ENCODE measurements at regions not wholly inside any gene's neighbourhood (a gene's known extent, or its start where the extent isn't known, plus 50 kb on each side); places are given as distances from the start of the nearest gene placed in this dataset.
"Not testable (repeated sequence)": the region's sequence is repeated elsewhere in the genome, so short reads cannot be mapped to it uniquely, and the experiment has no call there.

DNA sequence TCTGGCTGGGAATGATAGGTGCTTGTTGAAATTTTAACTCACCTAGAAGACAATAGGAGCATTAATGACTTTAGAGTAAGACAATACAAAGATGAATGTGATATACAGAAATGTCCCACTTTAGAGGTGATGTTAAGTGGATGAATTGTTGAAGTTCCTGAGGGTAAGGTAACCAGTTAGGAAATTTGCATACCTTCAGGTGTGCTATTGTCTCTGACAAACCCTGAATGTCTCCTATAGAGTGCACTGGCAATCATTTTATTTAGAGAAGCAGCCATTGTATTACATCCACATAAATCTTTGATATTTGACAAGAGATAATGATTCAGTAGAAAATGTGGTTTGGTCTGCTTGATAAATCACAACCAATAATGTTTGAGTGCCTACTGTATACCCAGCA lies 228.5 kb downstream of the RNF144A start:
- in situ Hi-C loops (cut with MboI; ENCODE audit: low sequenced_read_pairs): no loop called here

DNA sequence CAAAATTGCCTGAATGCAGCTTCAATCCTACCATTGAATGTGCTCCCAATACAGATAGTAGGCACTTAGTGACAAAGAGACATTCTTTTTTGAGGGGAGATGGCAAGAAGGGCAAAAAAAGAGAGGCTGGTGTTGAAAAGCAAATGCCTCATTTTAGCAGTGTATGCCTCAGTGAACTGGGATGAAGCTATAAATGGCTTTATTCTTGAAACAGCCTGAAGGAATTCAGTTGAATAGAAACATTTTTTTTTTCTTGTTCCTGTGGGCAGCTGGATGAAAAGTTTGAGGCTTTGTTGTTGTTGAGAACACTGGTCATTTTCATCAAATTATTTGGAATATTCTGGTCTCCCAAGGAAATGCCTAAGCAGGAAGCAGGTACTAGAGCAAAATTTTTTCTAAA lies 228.9 kb downstream of the RNF144A start:
- in situ Hi-C loops (cut with MboI; ENCODE audit: low sequenced_read_pairs): no loop called here

DNA sequence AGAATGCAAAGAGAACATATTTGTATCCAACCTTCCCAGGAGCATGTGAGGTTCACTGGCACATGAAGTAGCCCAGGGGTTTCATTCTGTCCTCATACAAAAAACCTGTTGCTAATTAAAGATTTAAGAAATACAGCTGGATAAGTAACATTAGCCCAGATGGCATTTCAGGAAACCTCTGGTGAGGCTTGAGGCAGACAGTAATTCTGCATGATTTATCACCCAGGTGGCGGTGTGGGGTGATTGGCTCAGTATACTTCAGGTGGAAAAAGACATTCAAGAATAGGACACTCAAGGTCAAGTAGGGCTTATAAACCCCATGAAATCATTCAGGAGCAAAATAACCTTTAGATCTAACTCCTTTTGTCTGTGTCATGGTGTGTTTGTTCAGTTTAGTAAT lies 237.4 kb downstream of the RNF144A start:
- in situ Hi-C loops (cut with MboI; ENCODE audit: low sequenced_read_pairs): no loop called here

DNA sequence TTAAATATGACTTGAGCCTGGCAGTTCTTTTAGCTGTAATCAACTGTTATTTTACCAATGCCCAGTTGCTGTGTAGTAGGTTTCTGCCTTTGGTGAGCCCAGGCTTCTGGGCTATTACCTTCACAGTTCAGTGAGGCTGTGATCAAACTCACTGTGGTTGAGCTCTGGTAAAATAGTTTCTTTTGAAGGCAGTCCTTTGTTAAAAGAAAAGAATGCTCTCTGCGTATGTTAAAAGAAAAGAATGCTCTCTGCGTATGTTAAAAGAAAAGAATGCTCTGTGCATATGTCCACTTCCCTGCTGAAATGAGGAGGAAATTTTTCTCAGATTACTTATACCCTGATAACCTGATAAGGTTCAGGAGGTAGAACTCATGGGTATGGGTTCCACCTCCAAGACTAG lies 244.3 kb downstream of the RNF144A start:
- in situ Hi-C loops (cut with MboI; ENCODE audit: low sequenced_read_pairs): no loop called here

DNA sequence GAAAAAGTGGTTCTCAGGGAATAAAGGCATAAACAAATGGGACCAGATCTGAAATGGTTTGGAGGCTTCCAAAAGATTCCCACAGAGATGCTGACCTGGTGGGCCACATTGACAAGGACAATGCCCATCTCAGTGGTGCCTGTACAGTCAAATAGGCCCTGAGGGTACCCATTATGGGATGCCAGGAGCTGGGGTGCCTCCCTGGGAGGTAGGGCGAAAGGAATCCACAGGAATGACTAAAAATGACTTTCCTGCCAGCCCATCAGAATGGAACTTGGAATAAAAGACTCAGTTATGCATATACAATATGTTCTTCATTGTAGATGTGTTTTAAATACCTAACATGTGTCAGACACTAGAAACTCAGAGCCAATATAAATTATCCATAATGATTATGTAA lies 248.5 kb downstream of the RNF144A start:
- in situ Hi-C loops (cut with MboI; ENCODE audit: low sequenced_read_pairs): no loop called here

DNA sequence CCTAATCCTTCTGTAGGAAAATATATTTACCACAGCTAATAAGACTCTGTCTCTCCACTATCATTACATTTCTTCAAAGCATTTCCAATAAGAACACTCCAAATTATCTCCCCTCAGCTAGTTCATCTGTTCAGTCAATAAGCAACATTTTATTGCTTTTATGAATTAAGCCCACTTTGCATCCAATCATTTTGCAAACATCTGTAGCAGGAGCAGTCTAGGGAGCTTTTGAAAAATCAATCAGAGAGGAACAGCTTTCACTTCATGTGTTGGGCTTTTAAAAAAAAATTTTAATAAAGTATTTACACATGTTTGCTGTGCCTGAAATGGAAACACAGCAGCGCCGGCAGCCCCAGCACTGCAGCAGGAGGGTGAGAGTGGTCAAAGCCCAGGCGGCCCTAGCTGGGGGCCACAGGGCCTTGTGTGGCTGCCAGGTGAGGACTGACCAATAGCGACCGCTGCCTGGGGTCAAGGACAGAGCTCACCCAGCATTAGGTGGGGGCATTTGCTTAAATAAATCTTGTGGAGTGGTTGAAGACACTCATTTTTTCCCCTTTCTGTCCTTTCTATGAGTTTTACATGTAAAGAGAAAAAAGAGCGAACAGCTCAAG lies 250.7 kb downstream of the RNF144A start:
- in situ Hi-C loops (cut with MboI; ENCODE audit: low sequenced_read_pairs): no loop called here

DNA sequence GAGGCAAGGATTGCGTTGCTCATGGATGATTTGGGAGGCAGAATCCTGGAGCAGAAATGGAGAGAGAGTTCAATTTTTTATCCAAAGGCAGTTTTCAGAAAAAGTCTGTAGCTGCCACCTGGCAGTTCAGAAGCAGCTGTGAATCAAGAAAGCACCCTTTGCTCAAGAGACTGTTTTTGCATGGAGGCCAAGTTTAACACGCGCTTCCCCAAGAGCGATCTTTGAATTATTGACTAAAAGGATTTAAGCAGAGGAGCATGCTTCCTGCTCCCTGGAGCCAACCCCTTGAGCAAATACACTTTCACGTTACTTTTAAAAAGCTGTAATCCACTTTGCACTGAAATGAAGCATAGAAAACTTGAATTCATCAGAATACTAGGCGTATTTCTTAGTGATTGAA lies 252.4 kb downstream of the RNF144A start:
- in situ Hi-C loops (cut with MboI; ENCODE audit: low sequenced_read_pairs): no loop called here

DNA sequence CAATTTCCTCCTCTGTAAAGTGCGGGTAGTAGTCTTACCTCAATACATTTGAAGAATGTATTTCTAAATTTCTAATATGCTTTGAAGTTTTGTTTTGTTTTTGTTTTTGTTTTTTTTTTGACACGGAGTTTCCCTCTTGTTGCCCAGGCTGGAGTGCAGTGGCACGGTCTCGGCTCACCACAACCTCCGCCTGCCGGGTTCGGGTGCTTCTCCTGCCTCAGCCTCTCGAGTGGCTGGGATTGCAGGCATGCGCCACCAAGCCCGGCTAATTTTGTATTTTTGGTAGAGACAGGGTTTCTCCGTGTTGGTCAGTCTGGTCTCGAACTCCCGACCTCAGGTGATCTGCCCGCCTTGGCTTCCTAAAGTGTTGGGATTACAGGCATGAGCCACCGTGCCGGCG lies 261.8 kb downstream of the RNF144A start:
- in situ Hi-C loops (cut with MboI; ENCODE audit: low sequenced_read_pairs): not testable (repeated sequence)

DNA sequence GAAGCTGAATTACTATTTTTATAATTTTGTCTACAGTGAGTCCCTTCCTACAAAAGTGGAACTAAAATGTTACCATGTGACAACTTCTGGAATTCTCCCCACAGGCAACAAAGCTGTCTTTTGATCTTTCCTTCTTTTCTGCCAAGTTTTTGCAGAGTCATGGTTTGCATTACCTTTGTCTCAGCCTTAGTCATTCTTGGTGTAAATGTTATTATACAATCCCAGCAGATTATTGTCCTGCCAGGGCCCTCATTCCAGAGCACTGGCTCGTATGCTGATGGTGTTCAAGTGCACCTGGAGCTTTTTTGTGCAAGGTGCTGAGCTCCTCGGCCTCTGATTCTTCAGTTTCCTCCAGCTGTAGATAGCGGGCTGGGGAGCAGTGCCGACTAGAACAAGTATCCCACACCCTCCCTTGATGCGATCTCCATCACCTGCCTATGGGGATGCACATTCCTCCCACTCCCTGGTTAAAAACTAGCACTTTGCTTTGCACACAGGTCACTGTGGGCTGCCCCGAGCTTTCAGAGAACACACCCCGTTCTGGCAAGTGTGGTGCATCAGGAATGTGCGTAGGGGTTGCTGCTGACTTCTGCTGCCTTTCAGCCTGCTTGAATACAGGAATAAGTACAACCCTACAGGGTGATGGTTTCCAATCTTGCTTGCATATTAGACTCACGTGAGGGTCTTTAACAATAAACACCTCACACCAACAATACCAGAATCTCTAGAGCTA lies 263.6 kb downstream of the RNF144A start:
- in situ Hi-C loops (cut with MboI; ENCODE audit: low sequenced_read_pairs): no loop called here

DNA sequence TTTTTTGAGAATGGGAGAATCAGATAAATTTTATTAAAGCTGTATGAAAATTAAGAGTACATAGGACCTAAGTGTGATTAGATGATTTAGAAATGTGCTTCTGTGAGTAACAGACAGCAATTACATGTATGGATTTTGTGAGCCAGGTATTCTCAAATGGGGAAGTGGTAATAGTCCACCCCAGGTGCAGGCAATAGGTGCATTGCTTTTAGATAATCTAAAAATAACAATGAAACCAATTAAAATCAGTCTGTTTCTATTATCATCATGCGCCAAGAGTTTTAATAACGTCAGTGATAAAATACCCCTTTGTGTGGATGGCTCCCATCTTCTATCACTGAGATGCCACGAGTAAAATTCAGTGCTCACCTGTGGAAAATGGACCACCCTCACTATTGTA lies 265.3 kb downstream of the RNF144A start:
- in situ Hi-C loops (cut with MboI; ENCODE audit: low sequenced_read_pairs): no loop called here

DNA sequence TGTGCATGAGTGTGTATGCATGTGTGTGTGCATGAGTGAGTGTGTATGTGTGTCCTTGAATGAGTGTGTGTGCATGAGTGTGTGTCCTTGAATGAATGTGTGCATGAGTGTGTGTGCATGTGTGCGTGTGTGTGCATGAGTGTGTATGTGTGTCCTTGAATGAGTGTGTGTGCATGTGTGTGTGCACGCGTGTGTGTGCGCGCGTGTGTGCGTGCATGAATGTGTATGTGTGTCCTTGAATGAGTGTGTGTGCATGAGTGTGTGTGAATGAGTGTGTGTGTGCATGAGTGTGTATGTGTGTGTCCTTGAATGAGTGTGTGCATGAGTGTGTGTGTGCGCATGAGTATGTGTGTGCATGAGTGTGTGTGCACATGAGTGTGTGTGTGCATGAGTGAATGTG lies 271.9 kb downstream of the RNF144A start:
- in situ Hi-C loops (cut with MboI; ENCODE audit: low sequenced_read_pairs): no loop called here

DNA sequence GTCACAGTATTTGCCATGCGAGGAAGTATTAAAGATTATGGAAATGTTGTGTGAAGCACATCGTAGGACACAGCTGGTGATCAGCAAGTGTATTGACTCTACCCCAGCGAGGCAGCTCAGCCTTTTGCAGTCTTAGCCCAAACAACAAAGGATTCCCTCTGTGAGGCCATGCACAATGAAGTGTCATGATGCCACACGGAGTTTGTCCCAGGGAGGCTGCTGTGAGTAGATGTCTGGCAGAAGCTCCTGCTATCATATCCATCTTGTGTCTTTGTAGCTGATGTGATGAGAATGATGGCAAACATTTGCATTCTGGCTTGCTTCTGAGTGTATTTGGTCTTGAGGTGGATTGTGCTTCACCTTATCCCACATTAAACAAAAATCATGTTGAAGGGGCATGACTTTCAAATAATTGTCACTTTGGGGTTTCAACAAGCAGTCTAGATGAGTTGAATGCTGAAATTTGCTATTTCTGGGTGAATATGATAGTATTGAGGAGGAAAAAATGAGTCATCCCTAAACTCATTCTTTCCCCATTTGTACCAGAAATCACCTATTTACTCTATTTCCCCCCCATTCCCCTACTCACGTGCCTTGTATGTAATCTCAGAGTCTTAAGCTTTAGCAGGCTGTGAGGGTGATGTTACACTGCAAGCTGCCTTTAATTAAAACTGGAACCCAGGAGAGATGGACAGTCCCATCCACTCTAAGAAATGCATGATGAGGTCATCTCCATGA lies 273.5 kb downstream of the RNF144A start:
- in situ Hi-C loops (cut with MboI; ENCODE audit: low sequenced_read_pairs): no loop called here

DNA sequence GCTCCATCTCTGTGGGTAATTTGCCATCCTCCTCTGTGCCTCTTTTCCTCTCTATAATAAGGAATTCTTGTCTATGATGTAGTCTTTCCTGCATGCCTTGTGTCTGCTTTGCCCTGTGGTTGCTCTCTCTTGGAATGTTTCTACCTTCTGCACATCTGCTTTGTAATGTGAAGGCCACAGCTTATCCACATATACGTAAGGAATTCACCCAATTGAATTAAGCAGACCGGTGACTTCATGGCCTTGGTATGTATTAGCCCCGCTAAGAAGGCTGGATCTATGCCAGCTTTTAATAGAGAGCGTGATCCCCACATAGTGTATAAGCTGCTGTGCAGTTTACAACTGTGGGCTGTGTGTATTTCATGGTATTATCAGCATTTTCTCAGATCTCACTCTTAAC lies 274.7 kb downstream of the RNF144A start:
- in situ Hi-C loops (cut with MboI; ENCODE audit: low sequenced_read_pairs): no loop called here

DNA sequence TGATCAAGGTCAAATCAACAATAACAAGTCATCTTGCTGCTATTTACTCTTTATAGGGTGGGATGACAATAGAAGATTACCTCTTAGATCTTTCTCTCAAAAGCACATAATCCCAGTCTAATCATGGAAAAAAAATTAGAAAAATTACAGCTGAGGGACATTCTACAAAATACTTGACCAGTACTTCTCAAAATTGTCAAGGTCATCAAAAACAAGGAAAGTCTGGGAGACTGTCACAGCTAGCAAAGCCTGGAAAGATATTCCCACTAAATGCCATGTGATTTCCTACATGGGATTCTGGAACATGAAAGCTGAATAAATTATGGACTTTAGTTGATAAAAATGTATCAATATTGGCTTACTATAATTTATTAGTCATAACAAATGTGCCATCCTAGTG lies 276.2 kb downstream of the RNF144A start:
- in situ Hi-C loops (cut with MboI; ENCODE audit: low sequenced_read_pairs): no loop called here

DNA sequence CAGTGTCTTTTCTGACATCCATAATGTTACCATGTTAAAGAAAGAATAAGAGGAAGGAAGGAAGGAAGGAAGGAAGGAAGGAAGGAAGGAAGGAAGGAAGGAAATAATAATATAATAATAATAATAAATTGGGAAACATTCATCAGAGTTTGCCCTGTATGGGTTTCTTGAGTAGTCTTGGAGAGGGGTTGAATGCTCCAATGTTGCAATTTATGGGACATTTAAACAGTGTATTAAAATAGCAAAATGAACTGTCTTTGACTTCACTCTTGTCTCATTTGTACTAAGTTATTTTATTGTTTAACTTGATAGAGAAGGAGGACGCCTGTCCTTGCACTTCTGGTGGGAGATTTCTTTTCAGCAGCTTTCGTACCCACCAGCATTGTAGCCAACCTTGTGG lies 277.7 kb downstream of the RNF144A start:
- in situ Hi-C loops (cut with MboI; ENCODE audit: low sequenced_read_pairs): no loop called here

DNA sequence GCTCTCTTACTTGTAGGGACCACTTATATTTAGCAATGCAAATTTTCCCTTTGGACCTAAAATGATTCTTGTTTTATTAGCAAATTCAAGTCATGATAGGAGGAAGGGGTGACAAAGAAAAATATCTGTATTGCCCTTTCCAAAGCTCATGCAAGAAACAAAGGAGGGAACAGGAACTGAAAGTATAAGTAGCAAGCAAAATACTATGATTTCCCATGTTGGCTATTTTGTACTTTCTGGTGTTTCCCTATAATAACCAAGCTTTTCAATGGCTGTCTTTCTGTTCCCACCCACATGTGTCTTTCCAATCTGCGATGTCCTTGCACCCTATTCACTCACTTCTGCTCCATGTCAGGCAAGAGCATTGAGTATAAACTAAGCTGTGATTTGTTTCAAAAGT lies 279.7 kb downstream of the RNF144A start:
- in situ Hi-C loops (cut with MboI; ENCODE audit: low sequenced_read_pairs): no loop called here

DNA sequence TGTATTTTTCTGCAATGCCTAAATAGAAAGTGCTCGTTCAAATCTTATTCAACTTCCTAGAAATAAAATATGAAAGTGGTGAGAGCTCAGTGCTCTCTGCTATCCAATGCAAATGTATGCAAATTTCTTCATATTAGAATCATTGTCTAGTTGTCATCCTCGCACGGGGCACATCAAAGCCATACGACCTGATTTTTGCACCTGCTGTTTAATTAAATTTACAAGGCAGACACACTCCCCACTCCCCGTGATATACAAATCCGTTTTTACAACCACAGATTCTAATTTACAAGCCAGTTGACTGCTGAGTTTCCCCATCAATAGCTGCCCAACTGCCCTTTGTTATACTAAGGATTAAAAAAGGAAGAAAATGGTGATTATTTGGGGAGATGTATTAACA lies 284.6 kb downstream of the RNF144A start:
- in situ Hi-C loops (cut with MboI; ENCODE audit: low sequenced_read_pairs): no loop called here

DNA sequence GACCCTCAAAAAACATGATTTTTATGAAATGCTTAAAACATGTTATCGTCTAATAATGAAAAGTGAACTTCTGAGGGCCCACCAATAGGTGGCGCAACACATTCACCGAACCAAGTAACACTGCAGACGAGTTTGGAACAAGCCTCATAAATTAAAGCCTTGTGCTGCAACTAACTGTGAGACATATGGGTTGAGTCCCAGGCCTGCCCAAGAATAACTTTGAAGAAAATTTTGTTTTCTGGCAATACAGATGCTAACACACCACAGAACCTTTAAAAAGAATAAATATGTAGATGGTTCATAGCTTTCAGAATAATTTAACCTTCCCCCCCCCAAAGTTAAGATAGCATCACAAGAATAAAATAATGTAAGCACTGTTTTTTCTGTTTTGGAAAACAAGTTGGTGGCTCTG lies 285.9 kb downstream of the RNF144A start:
- in situ Hi-C loops (cut with MboI; ENCODE audit: low sequenced_read_pairs): no loop called here

DNA sequence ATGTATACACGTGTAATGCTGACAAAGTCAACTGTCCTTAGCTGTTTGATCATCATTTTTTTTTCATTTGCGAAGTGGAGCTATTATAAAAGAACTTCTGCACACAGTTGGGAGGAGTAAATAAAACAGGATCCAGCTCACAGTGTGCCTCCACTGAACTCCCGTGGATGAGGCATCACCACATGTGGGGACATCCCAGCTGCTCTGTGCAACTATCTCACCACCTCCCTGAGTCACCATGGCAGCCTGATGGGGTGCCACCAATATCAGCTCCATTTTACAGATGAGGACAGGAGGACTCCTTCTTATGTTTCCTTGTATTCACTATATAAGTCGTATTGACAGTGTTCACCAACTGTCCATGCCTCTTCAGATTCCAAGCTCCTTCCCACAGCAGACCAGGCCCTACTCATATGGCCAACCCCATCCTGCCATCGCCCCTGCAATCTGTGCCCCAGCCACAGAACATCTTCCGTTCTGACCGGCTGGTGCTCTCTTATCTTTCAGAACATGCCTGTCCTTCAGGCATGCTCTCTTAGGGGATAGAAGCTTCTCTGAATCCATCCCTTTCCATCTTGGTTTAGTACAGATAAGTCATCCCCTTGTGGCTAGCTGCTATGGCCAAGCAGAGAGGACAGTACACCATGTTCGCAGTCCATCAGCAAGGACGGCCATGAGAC lies 288.1 kb downstream of the RNF144A start:
- in situ Hi-C loops (cut with MboI; ENCODE audit: low sequenced_read_pairs): no loop called here

DNA sequence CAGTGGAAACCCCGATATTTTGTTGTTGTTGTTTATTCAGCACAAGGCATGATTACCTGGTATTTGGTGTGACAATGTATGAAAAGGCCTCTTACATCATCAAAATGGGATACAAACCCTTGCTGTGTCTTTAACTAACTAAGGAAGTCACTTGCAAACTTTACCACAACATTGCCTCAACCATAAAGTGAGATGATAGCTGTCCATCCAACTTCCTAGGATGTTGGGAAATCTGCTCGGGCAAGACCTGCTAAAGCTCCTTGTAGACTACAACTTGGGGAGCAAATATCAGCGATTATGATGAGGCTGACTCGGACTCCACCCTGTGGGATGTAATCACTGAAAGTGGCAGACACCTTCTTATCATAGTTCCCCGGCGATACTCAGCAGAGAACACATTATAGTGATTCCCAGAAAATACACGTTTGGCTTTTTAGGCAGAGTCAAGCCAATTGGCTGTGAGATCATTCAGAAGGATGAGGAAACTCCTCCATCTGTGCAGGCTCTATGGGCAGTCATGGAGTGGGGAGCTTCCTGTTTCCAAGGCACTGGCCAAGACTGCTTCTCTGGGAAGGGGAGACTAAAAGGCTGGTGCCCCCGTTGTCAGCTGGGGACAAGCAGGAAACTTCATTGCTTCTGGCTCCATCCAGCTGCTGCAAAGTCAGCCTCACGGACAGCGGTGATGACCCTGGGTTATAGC lies 289.0 kb downstream of the RNF144A start:
- in situ Hi-C loops (cut with MboI; ENCODE audit: low sequenced_read_pairs): no loop called here

DNA sequence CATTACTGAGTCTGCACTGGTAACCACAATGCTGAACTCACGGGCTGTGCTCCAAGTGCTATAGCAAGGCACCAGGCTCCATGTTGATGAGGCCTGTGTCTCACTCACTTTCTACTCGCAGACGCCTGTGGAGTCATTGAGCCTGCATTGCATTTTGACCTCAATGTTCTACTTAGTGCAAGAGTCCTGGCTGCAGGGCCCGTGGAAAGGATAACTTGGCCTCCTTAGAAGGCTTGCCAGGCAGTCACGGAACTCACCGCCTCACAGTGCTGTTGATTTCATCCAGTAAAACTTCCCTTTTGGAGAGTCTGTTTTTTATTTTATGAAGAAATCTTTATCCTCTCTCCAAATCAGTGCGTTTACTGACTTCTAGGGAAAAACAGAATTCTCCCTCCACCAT lies 290.4 kb downstream of the RNF144A start:
- in situ Hi-C loops (cut with MboI; ENCODE audit: low sequenced_read_pairs): no loop called here

Data from HL-60/S4 treated with phorbol 12-myristate 13-acetate at 8.2 ng/mL for 4 days and 3 days (cell line).